Tibial nerve (tissue), 4 donors: ENCODE measurements at regions not wholly inside any gene's neighbourhood (a gene's known extent, or its start where the extent isn't known, plus 50 kb on each side); places are given as distances from the start of the nearest gene placed in this dataset.

Source experiments
- EP300 ChIP-seq, 2 donors: sonication (generic); formaldehyde crosslinking; IDR thresholded peaks; one replicate each; pipeline ENCODE4 v1.6.1; 2017; ENCODE audit warnings: antibody characterized with exemption in 2 of 2, mild to moderate bottlenecking in 1 of 2
- POLR2A ChIP-seq, 2 donors: fragments of 450-650 bp; IDR thresholded peaks; one replicate each; pipeline ENCODE4 v1.6.1; 2017; ENCODE audit warnings: antibody characterized with exemption in 2 of 2, mild to moderate bottlenecking in 2 of 2, moderate library complexity in 2 of 2
- TF ChIP-seq, protein P1 (sequence below), 5 experiments: fragments of 200-600 bp in 3 of 5; fragments of 450-650 bp in 2 of 5; sonication (generic) in 3 of 5; IDR thresholded peaks; one replicate each; pipeline ENCODE4 v1.5.1; 2016 to 2019; ENCODE audit warnings: antibody characterized with exemption in 5 of 5, mild to moderate bottlenecking in 3 of 5, moderate library complexity in 2 of 5

DNA sequence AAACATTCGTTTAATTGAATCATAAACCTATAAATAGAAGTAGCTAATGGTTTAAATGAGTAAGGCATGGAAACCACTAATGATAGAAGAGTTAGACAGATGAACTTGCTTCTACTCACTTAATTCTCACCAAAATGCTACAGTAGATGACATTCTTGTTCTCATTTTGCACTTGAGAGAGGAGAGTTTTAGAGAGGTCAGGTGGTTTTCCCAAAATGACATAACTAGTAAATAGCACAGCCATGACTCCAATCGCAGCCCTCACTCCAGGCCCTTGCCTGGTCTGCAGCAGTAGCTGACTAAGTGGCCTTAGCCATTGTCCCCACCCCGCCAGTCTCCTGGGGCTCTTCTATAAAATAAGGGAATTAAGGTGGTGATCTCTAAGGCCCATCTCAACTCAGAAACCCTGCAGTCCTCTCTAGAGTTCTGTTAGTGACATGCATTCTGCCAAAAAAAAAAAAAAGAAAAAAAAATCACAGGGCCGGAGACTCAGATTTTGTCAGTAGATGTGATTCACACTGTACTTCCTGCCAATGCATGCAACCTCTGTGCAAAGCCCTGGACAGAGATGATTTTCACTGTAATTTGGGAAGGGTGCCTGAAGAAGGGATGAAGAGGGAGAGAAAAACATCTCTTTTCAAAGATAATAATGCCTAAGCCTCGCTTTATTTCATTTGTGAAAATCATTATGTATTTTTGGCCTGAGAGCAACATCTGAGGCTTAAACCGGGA lies 221.8 kb downstream of the ANAPC1 start:
- TF ChIP-seq EP300 (IDR thresholded peaks at IDR 0.05): no peak
- TF ChIP-seq, protein P1, sequence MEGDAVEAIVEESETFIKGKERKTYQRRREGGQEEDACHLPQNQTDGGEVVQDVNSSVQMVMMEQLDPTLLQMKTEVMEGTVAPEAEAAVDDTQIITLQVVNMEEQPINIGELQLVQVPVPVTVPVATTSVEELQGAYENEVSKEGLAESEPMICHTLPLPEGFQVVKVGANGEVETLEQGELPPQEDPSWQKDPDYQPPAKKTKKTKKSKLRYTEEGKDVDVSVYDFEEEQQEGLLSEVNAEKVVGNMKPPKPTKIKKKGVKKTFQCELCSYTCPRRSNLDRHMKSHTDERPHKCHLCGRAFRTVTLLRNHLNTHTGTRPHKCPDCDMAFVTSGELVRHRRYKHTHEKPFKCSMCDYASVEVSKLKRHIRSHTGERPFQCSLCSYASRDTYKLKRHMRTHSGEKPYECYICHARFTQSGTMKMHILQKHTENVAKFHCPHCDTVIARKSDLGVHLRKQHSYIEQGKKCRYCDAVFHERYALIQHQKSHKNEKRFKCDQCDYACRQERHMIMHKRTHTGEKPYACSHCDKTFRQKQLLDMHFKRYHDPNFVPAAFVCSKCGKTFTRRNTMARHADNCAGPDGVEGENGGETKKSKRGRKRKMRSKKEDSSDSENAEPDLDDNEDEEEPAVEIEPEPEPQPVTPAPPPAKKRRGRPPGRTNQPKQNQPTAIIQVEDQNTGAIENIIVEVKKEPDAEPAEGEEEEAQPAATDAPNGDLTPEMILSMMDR (IDR thresholded peaks at IDR 0.05): no peak
- TF ChIP-seq POLR2A (IDR thresholded peaks at IDR 0.05): no peak
